Posterior cingulate gyrus (tissue), 11 donors: ENCODE measurements at regions not wholly inside any gene's neighbourhood (a gene's known extent, or its start where the extent isn't known, plus 50 kb on each side); places are given as distances from the start of the nearest gene placed in this dataset.
"Not testable (repeated sequence)": the region's sequence is repeated elsewhere in the genome, so short reads cannot be mapped to it uniquely, and the experiment has no call there.

ENCODE experiments used
- DNase-seq, 10 donors: peaks; one replicate each; pipeline versions ENCODE4 v3.0.0 to v3.0.0-alpha.2; 2020 to 2021; ENCODE audit warnings: mixed read lengths in 3 of 10
- intact Hi-C: fragments of 100-400 bp; cut with DNase I; formaldehyde crosslinking; loops from one replicate; pipeline ENCODE4 v1.15.1; 2023

- intact Hi-C loops = no loop called here
- peak in 3 of 10 donors; percentile 14 to 22 (median 19) for DNase-seq
Observed at GRCh38 chr16:9141813-9142212, 50.4 kb downstream of the HAPSTR1 start.

GRCh38 chr16:9144106-9144505 is 52.7 kb downstream of the HAPSTR1 start:
- DNase-seq = peak in 1 of 10 donors; percentile 29
- intact Hi-C loops = no loop called here

- intact Hi-C loops = no loop called here
- DNase-seq = peak in 1 of 10 donors; percentile 20
Observed at GRCh38 chr16:9148374-9149015, 57.1 kb downstream of the HAPSTR1 start.

- intact Hi-C loops = no loop called here
Observed at GRCh38 chr16:9151074-9151473, 59.6 kb downstream of the HAPSTR1 start.

GRCh38 chr16:9151597-9151996 is 60.2 kb downstream of the HAPSTR1 start:
- peak in 1 of 10 donors; percentile 32 for DNase-seq
- intact Hi-C loops = no loop called here

More at GRCh38 chr16:9151074-9151473, 59.6 kb downstream of the HAPSTR1 start:
- DNase-seq = peak in 1 of 10 donors; percentile 47

GRCh38 chr16:9152649-9153501 is 61.4 kb downstream of the HAPSTR1 start:
- intact Hi-C loops = no loop called here
- DNase-seq = peak in 3 of 10 donors; percentile 14 to 91 (median 78)

- no peak for DNase-seq
- intact Hi-C loops = no loop called here
Observed at GRCh38 chr16:9153502-9153864, 62.0 kb downstream of the HAPSTR1 start.

GRCh38 chr16:9154567-9155410 is 63.3 kb downstream of the HAPSTR1 start:
- intact Hi-C loops = no loop called here
- DNase-seq = peak in 8 of 10 donors; percentile 33 to 93 (median 64)

GRCh38 chr16:9155871-9156270 is 64.4 kb downstream of the HAPSTR1 start:
- no peak for DNase-seq
- intact Hi-C loops = no loop called here

- intact Hi-C loops = loop anchor here (1.0 to 2.0 kb wide), 2 partner anchors 65 to 1023 kb away; partner anchors contain the start of gene GRIN2A
- DNase-seq = peak; percentile 66 to 98 (median 82)
Observed at GRCh38 chr16:9159839-9160550, 68.6 kb downstream of the HAPSTR1 start.

- intact Hi-C loops = loop anchor here (1.0 to 2.0 kb wide), 2 partner anchors 65 to 1022 kb away; partner anchors contain the start of gene GRIN2A
Observed at GRCh38 chr16:9160551-9160911, 69.1 kb downstream of the HAPSTR1 start.

GRCh38 chr16:9165681-9166080 is 74.2 kb downstream of the HAPSTR1 start:
- DNase-seq = peak in 1 of 10 donors; percentile 69
- intact Hi-C loops = no loop called here

More at GRCh38 chr16:9160551-9160911, 69.1 kb downstream of the HAPSTR1 start:
- DNase-seq = peak in 1 of 10 donors; percentile 59

- peak in 1 of 10 donors; percentile 1 for DNase-seq
- intact Hi-C loops = not testable (repeated sequence)
Observed at GRCh38 chr16:9166326-9166993, 75.0 kb downstream of the HAPSTR1 start.

- DNase-seq = no peak
- intact Hi-C loops = no loop called here
Observed at GRCh38 chr16:9169094-9169493, 77.7 kb downstream of the HAPSTR1 start.

- DNase-seq = no peak
- intact Hi-C loops = no loop called here
Observed at GRCh38 chr16:9170470-9170869, 79.0 kb downstream of the HAPSTR1 start.

- peak; percentile 46 to 96 (median 68) for DNase-seq
- intact Hi-C loops = no loop called here
Observed at GRCh38 chr16:9176547-9177418, 85.3 kb downstream of the HAPSTR1 start.

- no peak for DNase-seq
- intact Hi-C loops = no loop called here
Observed at GRCh38 chr16:9177861-9178260, 86.4 kb downstream of the HAPSTR1 start.

GRCh38 chr16:9183682-9184353 is 92.4 kb downstream of the HAPSTR1 start:
- intact Hi-C loops = no loop called here

More at GRCh38 chr16:9183682-9184353, 92.4 kb downstream of the HAPSTR1 start:
- no peak for DNase-seq
